ENCODE measurements at regions not wholly inside any gene's neighbourhood (a gene's known extent, or its start where the extent isn't known, plus 50 kb on each side); places are given as distances from the start of the nearest gene placed in this dataset.

DNA sequence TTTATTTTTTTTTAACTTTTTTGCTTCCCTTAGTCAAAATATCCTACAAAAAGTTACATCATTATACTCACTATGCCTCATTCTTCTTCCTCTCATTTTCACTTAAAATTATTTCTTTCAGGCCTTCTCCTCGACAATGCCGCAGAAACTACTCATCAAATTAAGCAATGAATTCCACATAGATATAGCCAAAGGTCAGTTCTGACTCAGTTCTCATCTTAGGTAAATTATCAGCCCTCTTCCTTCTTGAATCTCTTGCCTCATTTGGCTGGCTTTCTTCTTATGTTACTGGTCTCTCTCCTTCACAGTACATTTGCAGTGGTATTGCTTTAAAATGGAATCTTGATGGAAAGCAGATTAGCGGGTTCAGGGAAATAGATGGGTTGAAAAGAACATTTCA is 260.7 kb upstream of the BRINP3 start:
- no peak for TF ChIP-seq EZH2 (IDR thresholded peaks at IDR 0.05; ENCODE audit: low read length)
- TF ChIP-seq, protein P1, sequence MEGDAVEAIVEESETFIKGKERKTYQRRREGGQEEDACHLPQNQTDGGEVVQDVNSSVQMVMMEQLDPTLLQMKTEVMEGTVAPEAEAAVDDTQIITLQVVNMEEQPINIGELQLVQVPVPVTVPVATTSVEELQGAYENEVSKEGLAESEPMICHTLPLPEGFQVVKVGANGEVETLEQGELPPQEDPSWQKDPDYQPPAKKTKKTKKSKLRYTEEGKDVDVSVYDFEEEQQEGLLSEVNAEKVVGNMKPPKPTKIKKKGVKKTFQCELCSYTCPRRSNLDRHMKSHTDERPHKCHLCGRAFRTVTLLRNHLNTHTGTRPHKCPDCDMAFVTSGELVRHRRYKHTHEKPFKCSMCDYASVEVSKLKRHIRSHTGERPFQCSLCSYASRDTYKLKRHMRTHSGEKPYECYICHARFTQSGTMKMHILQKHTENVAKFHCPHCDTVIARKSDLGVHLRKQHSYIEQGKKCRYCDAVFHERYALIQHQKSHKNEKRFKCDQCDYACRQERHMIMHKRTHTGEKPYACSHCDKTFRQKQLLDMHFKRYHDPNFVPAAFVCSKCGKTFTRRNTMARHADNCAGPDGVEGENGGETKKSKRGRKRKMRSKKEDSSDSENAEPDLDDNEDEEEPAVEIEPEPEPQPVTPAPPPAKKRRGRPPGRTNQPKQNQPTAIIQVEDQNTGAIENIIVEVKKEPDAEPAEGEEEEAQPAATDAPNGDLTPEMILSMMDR (optimal IDR thresholded peaks at IDR 0.05 in 1 of 3, IDR thresholded peaks at IDR 0.05 in 1 of 3, conservative IDR thresholded peaks at IDR 0.05 in 1 of 3; ENCODE audit: extremely low read depth in 1 of 3, insufficient read depth in 2 of 3, low read length in 3 of 3) = no peak

Data from keratinocyte (primary cell).